ENCODE measurements at regions not wholly inside any gene's neighbourhood (a gene's known extent, or its start where the extent isn't known, plus 50 kb on each side); places are given as distances from the start of the nearest gene placed in this dataset.

DNA sequence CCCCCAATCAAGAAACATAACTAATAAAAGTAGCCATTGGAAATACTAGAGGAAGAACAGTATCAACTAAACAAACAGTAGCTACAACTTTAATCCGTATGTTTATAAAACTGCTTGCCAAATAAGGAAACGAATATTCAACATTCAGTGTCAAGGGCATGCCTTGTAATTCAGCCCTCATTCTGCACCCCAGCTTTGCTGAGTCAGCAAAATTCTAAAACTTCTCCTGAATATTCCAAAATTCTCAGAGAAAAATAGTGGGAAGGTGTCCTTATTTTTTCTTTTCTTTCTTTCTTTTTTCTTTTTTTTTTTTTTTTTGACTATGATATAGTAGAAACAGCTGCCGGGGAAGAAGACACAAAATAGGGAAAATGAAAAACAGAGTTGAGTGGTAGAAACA is 344.8 kb upstream of the MAGEC2 start:
- no peak for TF ChIP-seq POLR2A (IDR thresholded peaks at IDR 0.05)
- TF ChIP-seq, protein P1, sequence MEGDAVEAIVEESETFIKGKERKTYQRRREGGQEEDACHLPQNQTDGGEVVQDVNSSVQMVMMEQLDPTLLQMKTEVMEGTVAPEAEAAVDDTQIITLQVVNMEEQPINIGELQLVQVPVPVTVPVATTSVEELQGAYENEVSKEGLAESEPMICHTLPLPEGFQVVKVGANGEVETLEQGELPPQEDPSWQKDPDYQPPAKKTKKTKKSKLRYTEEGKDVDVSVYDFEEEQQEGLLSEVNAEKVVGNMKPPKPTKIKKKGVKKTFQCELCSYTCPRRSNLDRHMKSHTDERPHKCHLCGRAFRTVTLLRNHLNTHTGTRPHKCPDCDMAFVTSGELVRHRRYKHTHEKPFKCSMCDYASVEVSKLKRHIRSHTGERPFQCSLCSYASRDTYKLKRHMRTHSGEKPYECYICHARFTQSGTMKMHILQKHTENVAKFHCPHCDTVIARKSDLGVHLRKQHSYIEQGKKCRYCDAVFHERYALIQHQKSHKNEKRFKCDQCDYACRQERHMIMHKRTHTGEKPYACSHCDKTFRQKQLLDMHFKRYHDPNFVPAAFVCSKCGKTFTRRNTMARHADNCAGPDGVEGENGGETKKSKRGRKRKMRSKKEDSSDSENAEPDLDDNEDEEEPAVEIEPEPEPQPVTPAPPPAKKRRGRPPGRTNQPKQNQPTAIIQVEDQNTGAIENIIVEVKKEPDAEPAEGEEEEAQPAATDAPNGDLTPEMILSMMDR (IDR thresholded peaks at IDR 0.05 in 4 of 5, conservative IDR thresholded peaks at IDR 0.05 in 1 of 5) = no peak
- Histone ChIP-seq H3K36me3 (no peaks in the 10 kb centered on the region), H3K9me3 (no peaks in the 10 kb centered on the region), H3K4me1 (no peaks in the 10 kb centered on the region), H3K4me3 (no peak overlapping the region), H3K27ac (no peak overlapping the region), H3K27me3 (no peaks in the 10 kb centered on the region)
- in situ Hi-C loops (cut with MboI; ENCODE audit: low sequenced_read_pairs in 4 of 4) = no loop called here
- ATAC-seq (no peak), DNase-seq (no peak)
- intact Hi-C loops (cut with DNase I; ENCODE audit: low total_unique reads) = no loop called here

DNA sequence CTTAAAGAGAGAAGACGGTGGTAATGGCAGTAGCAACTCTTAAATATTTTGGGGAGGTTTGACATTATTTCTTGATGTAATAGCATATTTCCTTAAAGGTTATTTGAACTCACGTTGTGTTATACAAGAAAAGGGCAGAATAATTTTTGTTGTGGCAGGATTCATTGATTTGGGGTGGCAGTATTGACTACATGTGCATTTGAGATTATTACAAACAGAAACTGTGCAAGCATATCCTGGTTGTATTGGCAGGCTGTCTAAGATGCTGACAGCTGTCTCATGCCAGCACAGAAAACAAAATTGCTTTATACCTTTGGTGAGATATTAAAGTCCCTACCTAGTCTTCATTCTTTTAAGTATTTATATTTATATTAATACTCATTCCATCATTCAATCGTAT is 300.7 kb upstream of the MAGEC2 start:
- in situ Hi-C loops (cut with MboI; ENCODE audit: low sequenced_read_pairs in 4 of 4) (no loop called here), intact Hi-C loops (cut with DNase I; ENCODE audit: low total_unique reads) (no loop called here)
- Histone ChIP-seq H3K36me3 (no peaks in the 10 kb centered on the region), H3K4me1 (no peaks in the 10 kb centered on the region), H3K27ac (no peak overlapping the region), H3K9me3 (no peaks in the 10 kb centered on the region), H3K4me3 (no peak overlapping the region), H3K27me3 (no peaks in the 10 kb centered on the region)
- DNase-seq (no peak), ATAC-seq (no peak)
- TF ChIP-seq POLR2A (IDR thresholded peaks at IDR 0.05) = no peak

DNA sequence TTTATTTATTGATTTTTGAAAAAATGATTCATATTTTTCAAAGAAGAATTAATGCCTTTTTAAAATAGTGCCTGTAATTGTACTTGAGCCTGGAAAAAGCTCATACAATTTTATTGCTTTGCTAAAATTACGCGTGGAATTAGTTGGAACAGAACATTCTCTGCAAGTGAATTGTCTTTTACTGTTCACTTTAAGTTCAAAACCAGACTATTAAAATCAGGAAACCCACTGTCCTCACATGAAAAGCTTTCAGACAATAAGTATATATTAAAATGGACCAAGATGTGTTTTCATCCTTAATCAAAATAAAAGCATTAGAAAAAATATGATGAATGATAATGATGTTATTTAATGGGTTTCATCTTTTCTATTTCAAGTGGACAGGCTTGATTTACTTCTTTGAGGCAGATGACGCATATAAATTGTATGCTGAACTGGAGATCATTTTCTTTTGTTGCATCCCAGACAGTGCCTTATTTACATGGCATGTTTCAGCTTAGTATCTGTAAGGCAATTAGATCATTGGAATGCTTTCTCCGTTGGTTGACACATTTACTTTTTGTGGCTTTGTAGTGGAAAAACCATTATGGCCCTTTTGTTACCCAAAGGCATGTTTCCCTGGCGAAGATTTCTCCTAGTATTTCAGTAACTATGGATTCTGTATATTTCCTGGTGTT is 299.0 kb upstream of the MAGEC2 start:
- Histone ChIP-seq H3K4me3 (no peak overlapping the region), H3K27me3 (no peaks in the 10 kb centered on the region), H3K36me3 (no peaks in the 10 kb centered on the region), H3K9me3 (no peaks in the 10 kb centered on the region), H3K4me1 (no peaks in the 10 kb centered on the region), H3K27ac (no peak overlapping the region)
- TF ChIP-seq, protein P1 (IDR thresholded peaks at IDR 0.05 in 4 of 5, conservative IDR thresholded peaks at IDR 0.05 in 1 of 5) = no peak
- TF ChIP-seq POLR2A (IDR thresholded peaks at IDR 0.05) = no peak
- ATAC-seq = no peak
- in situ Hi-C loops (cut with MboI; ENCODE audit: low sequenced_read_pairs in 4 of 4) (no loop called here), intact Hi-C loops (cut with DNase I; ENCODE audit: low total_unique reads) (no loop called here)
- no peak for DNase-seq

DNA sequence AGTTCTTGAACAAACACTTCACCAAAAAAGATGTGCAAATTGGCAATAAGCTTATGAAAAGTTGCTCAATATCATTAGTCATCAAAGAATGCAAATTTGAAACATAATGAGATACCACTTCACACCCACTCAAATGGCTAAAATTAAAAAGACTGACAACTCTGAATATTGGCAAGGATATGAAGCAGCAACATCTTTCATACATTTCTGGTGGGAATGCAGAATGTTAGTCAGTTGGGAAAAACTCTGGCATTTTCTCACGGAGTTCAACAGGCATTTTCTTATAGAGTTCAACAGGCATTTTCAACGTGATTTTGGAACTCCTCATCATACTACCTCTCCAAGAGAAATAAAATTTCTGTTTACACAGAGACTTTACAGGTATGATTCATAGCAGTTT is 297.4 kb upstream of the MAGEC2 start:
- Histone ChIP-seq H3K4me3 (no peak overlapping the region), H3K27ac (no peak overlapping the region), H3K9me3 (no peaks in the 10 kb centered on the region), H3K36me3 (no peaks in the 10 kb centered on the region), H3K4me1 (no peaks in the 10 kb centered on the region), H3K27me3 (no peaks in the 10 kb centered on the region)
- ATAC-seq (no peak), DNase-seq (no peak)
- in situ Hi-C loops (cut with MboI; ENCODE audit: low sequenced_read_pairs in 4 of 4) = no loop called here
- intact Hi-C loops (cut with DNase I; ENCODE audit: low total_unique reads) = no loop called here
- TF ChIP-seq, protein P1 (IDR thresholded peaks at IDR 0.05 in 4 of 5, conservative IDR thresholded peaks at IDR 0.05 in 1 of 5) = no peak
- no peak for TF ChIP-seq POLR2A (IDR thresholded peaks at IDR 0.05)

DNA sequence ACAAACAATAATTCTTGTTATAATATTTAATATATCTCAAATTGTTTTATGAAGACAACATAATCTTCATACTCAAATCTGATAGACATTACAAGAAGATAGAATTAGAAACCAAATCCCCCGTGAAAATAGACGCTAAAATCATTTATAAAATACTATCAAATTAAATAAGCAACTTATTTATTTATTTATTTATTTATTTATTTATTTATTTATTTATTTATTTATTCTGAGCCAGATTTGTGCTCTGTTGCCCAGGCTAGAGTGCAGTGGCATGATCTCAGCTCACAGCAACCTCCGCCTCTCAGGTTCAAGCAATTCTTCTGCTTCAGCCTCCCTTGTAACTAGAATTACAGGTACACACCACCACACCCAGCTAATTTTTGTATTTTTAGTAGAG is 294.9 kb upstream of the MAGEC2 start:
- intact Hi-C loops (cut with DNase I; ENCODE audit: low total_unique reads) (no loop called here), in situ Hi-C loops (cut with MboI; ENCODE audit: low sequenced_read_pairs in 4 of 4) (no loop called here)
- no peak overlapping the region for H3K27ac ChIP-seq
- no peak overlapping the region for H3K4me3 ChIP-seq
- H3K36me3 ChIP-seq = no peaks in the 10 kb centered on the region
- ATAC-seq = no peak
- H3K9me3 ChIP-seq = no peaks in the 10 kb centered on the region
- DNase-seq = no peak
- H3K27me3 ChIP-seq = no peaks in the 10 kb centered on the region
- H3K4me1 ChIP-seq = no peaks in the 10 kb centered on the region
- TF ChIP-seq, protein P1 (IDR thresholded peaks at IDR 0.05 in 4 of 5, conservative IDR thresholded peaks at IDR 0.05 in 1 of 5) = no peak
- TF ChIP-seq POLR2A (IDR thresholded peaks at IDR 0.05) = no peak

Data from gastrocnemius medialis (tissue), 4 donors.